Small intestine (tissue), 7 donors: ENCODE measurements at regions not wholly inside any gene's neighbourhood (a gene's known extent, or its start where the extent isn't known, plus 50 kb on each side); places are given as distances from the start of the nearest gene placed in this dataset.

Experiments used
- DNase-seq, 2 donors: peaks; one replicate each; pipeline versions ENCODE4 v3.0.0 to v3.0.0-alpha.2; 2013
- FAIRE-seq: peaks from 2 replicates; lab custom pipeline; 2012; peaks lifted over from hg19 to GRCh38; lab: Jason Lieb, UNC
- H3K27ac ChIP-seq, 3 donors: one replicate each; pipeline ENCODE4 v1.5.1; 2013; ENCODE audit warnings: low read length in 2 of 3, mild to moderate bottlenecking in 2 of 3, control low read depth in 1 of 3, inconsistent platforms in 1 of 3, low read depth in 1 of 3, moderate library complexity in 1 of 3
- H3K27me3 ChIP-seq, 3 donors: one replicate each; pipeline ENCODE4 v1.6.1; 2013; ENCODE audit warnings: low read length in 3 of 3, inconsistent platforms in 1 of 3; ENCODE audit not compliant: control insufficient read depth in 3 of 3, insufficient read depth in 3 of 3
- H3K36me3 ChIP-seq, 3 donors: one replicate each; pipeline ENCODE4 v1.6.1; 2013; ENCODE audit warnings: low read length in 3 of 3, inconsistent platforms in 1 of 3, low read depth in 1 of 3, mild to moderate bottlenecking in 1 of 3, moderate library complexity in 1 of 3; ENCODE audit not compliant: control insufficient read depth in 3 of 3, insufficient read depth in 2 of 3
- H3K4me1 ChIP-seq, 3 donors: one replicate each; pipeline ENCODE4 v1.6.1; 2013; ENCODE audit warnings: low read length in 2 of 3, inconsistent platforms in 1 of 3, low read depth in 1 of 3, mild to moderate bottlenecking in 1 of 3, moderate library complexity in 1 of 3; ENCODE audit not compliant: control insufficient read depth in 3 of 3, insufficient read depth in 2 of 3
- H3K4me3 ChIP-seq, 3 donors: one replicate each; pipeline ENCODE4 v1.5.1; 2013; ENCODE audit warnings: low read length in 3 of 3, control low read depth in 1 of 3, inconsistent platforms in 1 of 3, low read depth in 1 of 3, mild to moderate bottlenecking in 1 of 3, moderate library complexity in 1 of 3
- H3K9me3 ChIP-seq, 2 donors: one replicate each; pipeline ENCODE4 v1.6.1; 2013; ENCODE audit warnings: low read depth in 1 of 2, low read length in 1 of 2; ENCODE audit not compliant: control insufficient read depth in 2 of 2, insufficient read depth in 1 of 2
- WGBS, 3 donors: extraction: QIAGEN DNeasy Blood & Tissue Kit; methylation state at CpG; one replicate each; pipeline ENCODE4 v1.1.7; 2013; 5-methylcytosine and 5-hydroxymethylcytosine counted together
- donor health status: healthy with polysubstance abuse.
- donor health status: control.
- donor health status: control.
- donor health status: Bipolar disorder and iron deficiency.
- donor health status: healthy.

- no peaks in the 10 kb centered on the region for H3K9me3 ChIP-seq
- WGBS, 3 donors: 80 to 89% (median 86%) methylated on average over 7 of the region's 7 CpGs
- H3K27ac ChIP-seq: no peak overlapping the region
- no peak for FAIRE-seq
- H3K27me3 ChIP-seq: no peaks in the 10 kb centered on the region
- no peaks in the 10 kb centered on the region for H3K4me1 ChIP-seq
- H3K36me3 ChIP-seq: no peaks in the 10 kb centered on the region
- DNase-seq: no peak
- no peak overlapping the region for H3K4me3 ChIP-seq
Measured at GRCh38 chr2:7289697-7290096, 372.5 kb downstream of the RNF144A start.

GRCh38 chr2:7292154-7292691 lies 375.0 kb downstream of the RNF144A start:
- Histone ChIP-seq H3K27ac (no peak overlapping the region), H3K4me1 (no peaks in the 10 kb centered on the region), H3K36me3 (no peaks in the 10 kb centered on the region), H3K4me3 (no peak overlapping the region), H3K27me3 (no peaks in the 10 kb centered on the region), H3K9me3 (no peaks in the 10 kb centered on the region)
- DNase-seq (no peak), FAIRE-seq (no peak)
- WGBS, 3 donors: 82 to 86% (median 83%) methylated on average over 7 of the region's 7 CpGs

DNA sequence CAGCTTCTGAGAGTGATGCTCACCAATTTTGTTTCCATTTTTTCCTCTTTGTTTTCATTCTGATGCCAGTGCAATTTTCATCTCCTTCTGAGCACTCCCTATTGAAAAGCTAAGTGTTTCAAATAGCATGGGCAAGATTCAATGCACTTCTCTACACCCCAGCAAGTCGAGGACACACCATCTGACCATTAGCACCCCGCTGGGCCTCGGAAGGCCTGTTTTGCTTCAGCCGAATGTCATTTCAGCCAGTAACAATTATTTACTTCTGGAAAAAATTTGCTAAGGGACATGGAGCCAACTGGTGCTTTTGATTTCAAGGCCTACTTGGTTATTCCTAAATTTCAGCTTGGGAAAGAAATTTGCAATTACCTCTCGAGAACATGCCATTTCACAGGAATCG lies 392.4 kb downstream of the RNF144A start:
- Histone ChIP-seq H3K36me3 (no peaks in the 10 kb centered on the region), H3K27me3 (no peaks in the 10 kb centered on the region), H3K9me3 (no peaks in the 10 kb centered on the region), H3K4me1 (no peaks in the 10 kb centered on the region), H3K4me3 (no peak overlapping the region), H3K27ac (no peak overlapping the region)
- 83 to 88% (median 86%) methylated on average over 6 of the region's 6 CpGs for WGBS, 3 donors
- no peak for DNase-seq
- FAIRE-seq: no peak

GRCh38 chr2:7324706-7325105 lies 407.5 kb downstream of the RNF144A start:
- no peak for FAIRE-seq
- H3K27me3 ChIP-seq: peaks cover 0 to 11% (median 4%) of the 10 kb centered on the region in 3 donors
- no peak for DNase-seq
- no peak overlapping the region for H3K27ac ChIP-seq
- no peaks in the 10 kb centered on the region for H3K4me1 ChIP-seq
- no peak overlapping the region for H3K4me3 ChIP-seq
- no peaks in the 10 kb centered on the region for H3K9me3 ChIP-seq
- no peaks in the 10 kb centered on the region for H3K36me3 ChIP-seq
- WGBS, 3 donors: 67 to 78% (median 76%) methylated on average over 24 of the region's 24 CpGs

DNA sequence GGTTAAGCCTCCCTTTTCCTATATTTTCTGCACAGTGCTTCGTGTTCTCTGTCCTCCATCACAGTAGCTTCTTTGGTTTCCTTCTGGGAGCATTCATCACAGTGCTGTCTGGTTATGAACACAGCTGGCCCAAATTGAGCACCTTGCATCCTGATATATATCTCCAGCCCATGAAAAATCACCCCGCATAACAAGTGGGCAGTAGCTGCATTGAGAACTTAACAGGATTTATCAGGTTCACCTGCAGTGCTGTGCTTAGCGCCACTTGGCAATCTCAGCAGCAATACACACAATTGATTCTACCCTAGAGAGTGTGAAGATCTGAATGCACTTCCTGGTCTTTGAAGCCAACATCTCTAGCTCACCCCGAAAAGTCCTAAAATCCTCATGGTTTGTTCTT lies 408.0 kb downstream of the RNF144A start:
- H3K27me3 ChIP-seq: peaks cover 0 to 11% (median 4%) of the 10 kb centered on the region in 3 donors
- WGBS, 3 donors: 82 to 91% (median 87%) methylated on average over 4 of the region's 4 CpGs
- no peak for FAIRE-seq

GRCh38 chr2:7329465-7329864 lies 412.3 kb downstream of the RNF144A start:
- DNase-seq (no peak), FAIRE-seq (no peak)
- H3K4me1 ChIP-seq: no peaks in the 10 kb centered on the region
- 94 to 100% (median 100%) methylated on average over 1 of the region's 1 CpG for WGBS, 3 donors
- H3K27ac ChIP-seq: no peak overlapping the region
- H3K27me3 ChIP-seq: peaks cover 0 to 9% (median 2%) of the 10 kb centered on the region in 3 donors
- H3K4me3 ChIP-seq: no peak overlapping the region
- no peaks in the 10 kb centered on the region for H3K9me3 ChIP-seq
- no peaks in the 10 kb centered on the region for H3K36me3 ChIP-seq

More for the DNA sequence above, 408.0 kb downstream of the RNF144A start:
- no peak overlapping the region for H3K27ac ChIP-seq
- no peaks in the 10 kb centered on the region for H3K4me1 ChIP-seq
- H3K4me3 ChIP-seq: no peak overlapping the region
- H3K36me3 ChIP-seq: no peaks in the 10 kb centered on the region
- no peaks in the 10 kb centered on the region for H3K9me3 ChIP-seq
- no peak for DNase-seq

DNA sequence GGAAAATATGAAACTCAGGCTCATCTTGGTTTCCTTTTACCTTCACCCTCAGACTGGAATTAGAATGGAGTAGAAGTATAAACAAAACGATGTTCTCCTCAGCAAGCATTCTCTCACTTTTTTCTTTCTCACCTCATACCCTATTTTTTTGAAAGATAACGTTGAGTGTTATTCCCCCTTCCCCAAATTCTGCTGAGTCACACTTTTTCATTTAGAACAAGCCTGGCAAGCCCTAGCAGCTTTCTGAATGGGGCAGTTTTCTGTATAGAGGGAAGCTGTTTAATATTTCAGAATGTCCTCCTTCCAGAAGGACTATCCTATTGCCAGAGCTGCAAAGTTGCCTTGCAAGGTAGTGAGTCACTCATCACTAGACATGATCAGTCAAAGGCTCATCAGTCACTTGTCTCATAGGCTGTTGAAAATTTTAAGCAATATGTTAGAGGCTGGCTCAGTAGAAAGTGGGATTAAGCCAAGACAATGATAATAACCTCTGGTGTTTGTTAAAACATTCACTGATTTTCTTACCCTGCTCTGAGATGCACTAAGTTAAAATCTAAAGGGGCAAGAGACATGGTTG lies 416.1 kb downstream of the RNF144A start:
- Histone ChIP-seq H3K36me3 (no peaks in the 10 kb centered on the region), H3K27me3 (peaks cover 0 to 10% (median 0%) of the 10 kb centered on the region in 3 donors), H3K4me1 (no peaks in the 10 kb centered on the region), H3K9me3 (no peaks in the 10 kb centered on the region), H3K27ac (no peak overlapping the region), H3K4me3 (no peak overlapping the region)
- no peak for DNase-seq
- 22 to 26% (median 25%) methylated on average over 2 of the region's 2 CpGs for WGBS, 3 donors
- no peak for FAIRE-seq

DNA sequence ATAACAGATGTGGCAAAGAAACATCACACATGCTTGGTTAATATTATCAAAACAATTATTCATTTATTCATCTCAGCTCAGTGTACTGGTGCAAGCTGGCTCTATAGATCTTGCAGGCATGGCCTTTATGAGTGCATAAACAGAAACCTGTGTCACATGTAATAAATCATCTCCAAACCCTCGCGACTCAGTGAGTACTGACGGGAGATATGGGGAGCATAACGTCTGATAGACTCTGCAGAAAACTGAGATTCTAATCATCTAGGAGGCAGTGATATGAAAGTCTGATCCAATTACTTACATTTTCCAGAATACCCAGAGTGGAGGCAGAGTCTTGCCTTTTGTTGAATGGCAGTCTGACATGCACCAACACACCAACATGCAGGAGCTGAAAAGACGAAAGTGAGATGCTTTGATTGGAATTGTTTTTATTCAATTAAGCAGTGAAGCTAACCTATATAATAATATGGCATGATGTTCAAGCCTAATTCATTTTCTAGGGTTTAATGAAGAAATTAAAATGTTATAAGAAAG lies 416.8 kb downstream of the RNF144A start:
- Histone ChIP-seq H3K9me3 (no peaks in the 10 kb centered on the region), H3K27ac (no peak overlapping the region), H3K36me3 (no peaks in the 10 kb centered on the region), H3K4me3 (no peak overlapping the region), H3K4me1 (no peaks in the 10 kb centered on the region), H3K27me3 (peaks cover 0 to 10% (median 0%) of the 10 kb centered on the region in 3 donors)
- no peak for DNase-seq
- FAIRE-seq: no peak
- 23 to 40% (median 31%) methylated on average over 5 of the region's 5 CpGs for WGBS, 3 donors
